GM12872 (cell line): ENCODE measurements at regions not wholly inside any gene's neighbourhood (a gene's known extent, or its start where the extent isn't known, plus 50 kb on each side); places are given as distances from the start of the nearest gene placed in this dataset.

Experiments used
- CTCF ChIP-seq: IDR thresholded peaks from 3 replicates; pipeline ENCODE4 v1.5.1; 2011; ENCODE audit warnings: low read depth, mild to moderate bottlenecking, low read length, moderate library complexity; ENCODE audit not compliant: insufficient read depth

- TF ChIP-seq CTCF: no peak
Measured at GRCh38 chr6:22913612-22914011, 344.2 kb downstream of the HDGFL1 start.

DNA sequence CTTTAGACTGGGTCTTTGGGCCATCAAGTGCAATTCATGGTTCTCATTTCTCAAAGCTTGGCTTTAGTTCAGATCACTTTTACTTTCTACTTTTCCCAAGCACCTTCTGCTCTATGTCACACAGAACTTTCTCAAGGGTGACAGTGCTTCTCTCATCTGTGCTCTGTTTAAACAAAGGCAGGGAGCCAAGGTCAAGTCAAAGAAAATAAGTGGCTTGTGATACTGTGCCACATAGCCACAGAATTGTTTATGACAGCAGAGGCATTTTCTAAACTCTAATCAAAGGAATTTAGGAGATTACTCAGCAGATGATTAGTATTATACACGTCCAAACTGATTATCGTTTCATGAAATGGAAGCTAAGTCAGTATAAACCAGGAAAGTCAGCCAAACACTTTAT, 348.0 kb downstream of the HDGFL1 start:
- no peak for TF ChIP-seq CTCF

GRCh38 chr6:22921828-22922227, 352.5 kb downstream of the HDGFL1 start:
- TF ChIP-seq CTCF: no peak

DNA sequence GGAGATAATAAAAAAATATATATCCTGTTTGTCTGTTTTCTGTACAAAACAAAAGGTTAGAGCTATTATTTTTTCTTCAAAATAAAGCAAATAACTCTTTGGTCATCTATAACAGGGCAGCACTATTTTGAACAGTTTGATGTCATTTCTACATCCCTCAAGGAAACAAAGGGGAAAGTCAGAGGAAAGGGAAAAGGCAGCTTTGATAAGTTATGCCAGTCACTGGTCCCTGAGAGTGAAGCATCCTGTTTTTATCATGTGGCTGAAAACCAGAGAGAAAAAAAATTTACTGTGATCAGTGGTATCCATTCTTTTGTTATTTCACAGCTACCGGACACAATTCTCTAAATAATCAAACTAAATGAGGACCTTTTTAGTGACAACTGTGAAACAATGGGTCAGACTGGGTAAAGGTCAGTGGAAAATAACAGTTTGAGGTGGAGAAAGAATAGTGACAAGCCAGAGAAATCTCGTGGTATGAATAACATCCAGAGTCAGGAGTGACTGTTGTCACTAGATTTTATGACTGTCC, 356.0 kb downstream of the HDGFL1 start:
- TF ChIP-seq CTCF: no peak

DNA sequence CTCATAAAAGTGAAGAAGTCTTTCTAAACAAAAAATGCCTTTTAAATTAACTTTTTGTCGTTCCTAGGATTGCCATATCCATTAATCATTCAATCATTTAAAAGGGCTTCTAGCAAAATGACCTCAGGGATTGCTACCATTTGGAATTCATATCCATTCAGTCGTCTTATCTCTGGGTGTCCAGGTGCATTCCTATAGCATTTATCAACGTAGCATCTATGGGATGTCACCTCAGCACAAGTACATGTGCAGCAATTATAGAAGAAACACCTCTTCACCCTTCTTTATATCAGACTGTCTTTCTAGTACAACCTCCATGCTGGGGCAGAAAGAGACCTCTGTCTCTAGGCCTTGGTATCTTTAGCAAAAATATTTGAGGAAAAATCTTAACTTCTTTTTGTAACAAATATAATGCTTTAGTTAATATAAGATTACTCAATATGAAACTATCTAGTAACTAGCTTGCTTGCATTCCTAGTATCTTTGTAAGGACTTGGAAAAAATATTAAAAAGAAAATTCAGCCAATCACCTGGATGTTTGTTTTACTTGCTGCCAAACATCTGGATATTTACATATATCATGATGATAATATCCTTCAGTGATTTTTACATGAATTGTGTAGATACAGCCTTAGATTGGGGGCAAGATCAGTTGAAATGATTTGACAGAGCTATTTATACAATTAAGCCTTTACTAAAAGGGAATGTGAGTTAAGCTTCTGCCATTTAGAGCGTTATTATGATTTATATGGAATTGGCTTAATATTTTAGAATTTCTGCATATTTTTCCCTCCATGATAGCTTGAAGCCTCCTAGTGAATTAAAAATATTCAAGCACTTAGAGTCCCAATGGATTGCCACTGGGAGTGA, 356.8 kb downstream of the HDGFL1 start:
- no peak for TF ChIP-seq CTCF

DNA sequence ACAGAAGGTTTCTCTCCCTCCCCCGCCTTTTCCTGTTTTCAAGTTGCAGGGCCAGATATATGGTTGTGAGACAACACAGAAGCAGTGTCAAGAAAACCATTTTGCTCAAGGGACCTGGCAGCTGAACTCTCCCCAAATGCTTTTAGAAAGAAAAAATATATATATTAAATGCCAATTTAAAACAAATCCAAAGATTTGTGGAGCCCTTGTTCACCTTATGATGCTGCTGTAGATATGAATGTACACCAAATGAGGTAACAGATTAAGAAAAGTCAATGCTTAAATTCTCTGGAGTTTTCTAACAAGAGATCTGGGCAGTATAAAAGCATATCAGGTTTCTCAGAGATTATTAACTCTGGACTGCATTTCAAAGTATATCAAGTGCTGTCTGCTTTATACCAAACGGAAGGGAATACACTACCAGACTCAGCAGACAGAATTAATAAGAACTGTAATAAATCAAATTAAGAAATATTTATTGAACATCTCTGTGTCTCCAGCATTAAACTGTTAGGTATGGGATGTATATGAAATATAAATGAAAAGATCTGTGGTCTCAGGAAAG, 357.5 kb downstream of the HDGFL1 start:
- no peak for TF ChIP-seq CTCF

DNA sequence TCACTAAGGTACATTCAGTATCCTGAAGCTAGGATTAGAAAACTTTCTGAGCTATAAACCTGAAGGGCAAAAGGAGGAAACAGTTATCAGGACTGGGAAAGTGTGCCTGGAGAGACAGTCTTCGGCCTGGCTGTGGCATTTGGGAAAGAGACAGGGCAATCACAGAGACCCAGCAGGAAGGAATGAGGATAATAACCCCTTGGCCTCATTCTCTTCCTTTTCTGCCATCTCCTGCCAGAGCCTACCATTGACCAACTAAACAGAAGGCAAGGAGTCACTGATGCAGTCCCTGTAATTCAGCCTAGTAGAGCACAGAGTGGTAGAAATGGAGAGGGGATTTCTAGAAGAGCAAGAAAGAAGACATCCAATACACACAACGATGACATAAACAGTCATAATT, 359.4 kb downstream of the HDGFL1 start:
- TF ChIP-seq CTCF: no peak
